ENCODE measurements at regions not wholly inside any gene's neighbourhood (a gene's known extent, or its start where the extent isn't known, plus 50 kb on each side); places are given as distances from the start of the nearest gene placed in this dataset.

DNA sequence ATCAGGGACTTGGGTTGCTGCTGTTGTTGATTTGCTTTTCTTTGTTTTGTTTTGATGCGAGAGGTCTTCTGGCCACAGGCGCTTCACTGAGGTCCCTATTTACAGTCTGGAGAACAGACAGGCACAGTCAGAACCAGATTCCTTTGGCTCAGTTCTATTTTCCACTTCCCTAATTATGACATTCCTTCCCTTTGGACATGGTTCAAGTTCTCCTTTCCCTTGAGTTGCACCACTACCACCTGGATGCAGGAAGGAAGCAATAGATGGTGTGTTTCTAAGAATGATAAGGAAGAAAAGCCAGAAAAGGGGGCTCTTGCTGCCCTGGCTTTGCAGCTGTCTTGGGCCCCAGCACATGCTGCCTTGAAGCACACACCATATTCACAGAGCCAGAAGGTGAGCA lies 160.6 kb downstream of the MAF start:
- no peak overlapping the region for H3K9ac ChIP-seq (ENCODE audit: low read depth, low read length)
- peaks cover 3% of the 10 kb centered on the region for H3K4me1 ChIP-seq (ENCODE audit: control insufficient read depth, insufficient read depth, low read length)
- H3K4me3 ChIP-seq (ENCODE audit: low read depth, low read length): no peak overlapping the region
- H3K36me3 ChIP-seq (ENCODE audit: control insufficient read depth, insufficient read depth, low read length): no peaks in the 10 kb centered on the region
- no peaks in the 10 kb centered on the region for H3K9me3 ChIP-seq (ENCODE audit: control insufficient read depth, insufficient read depth, low read length)
- H3K27me3 ChIP-seq (ENCODE audit: control insufficient read depth, insufficient read depth, low read length): no peaks in the 10 kb centered on the region

DNA sequence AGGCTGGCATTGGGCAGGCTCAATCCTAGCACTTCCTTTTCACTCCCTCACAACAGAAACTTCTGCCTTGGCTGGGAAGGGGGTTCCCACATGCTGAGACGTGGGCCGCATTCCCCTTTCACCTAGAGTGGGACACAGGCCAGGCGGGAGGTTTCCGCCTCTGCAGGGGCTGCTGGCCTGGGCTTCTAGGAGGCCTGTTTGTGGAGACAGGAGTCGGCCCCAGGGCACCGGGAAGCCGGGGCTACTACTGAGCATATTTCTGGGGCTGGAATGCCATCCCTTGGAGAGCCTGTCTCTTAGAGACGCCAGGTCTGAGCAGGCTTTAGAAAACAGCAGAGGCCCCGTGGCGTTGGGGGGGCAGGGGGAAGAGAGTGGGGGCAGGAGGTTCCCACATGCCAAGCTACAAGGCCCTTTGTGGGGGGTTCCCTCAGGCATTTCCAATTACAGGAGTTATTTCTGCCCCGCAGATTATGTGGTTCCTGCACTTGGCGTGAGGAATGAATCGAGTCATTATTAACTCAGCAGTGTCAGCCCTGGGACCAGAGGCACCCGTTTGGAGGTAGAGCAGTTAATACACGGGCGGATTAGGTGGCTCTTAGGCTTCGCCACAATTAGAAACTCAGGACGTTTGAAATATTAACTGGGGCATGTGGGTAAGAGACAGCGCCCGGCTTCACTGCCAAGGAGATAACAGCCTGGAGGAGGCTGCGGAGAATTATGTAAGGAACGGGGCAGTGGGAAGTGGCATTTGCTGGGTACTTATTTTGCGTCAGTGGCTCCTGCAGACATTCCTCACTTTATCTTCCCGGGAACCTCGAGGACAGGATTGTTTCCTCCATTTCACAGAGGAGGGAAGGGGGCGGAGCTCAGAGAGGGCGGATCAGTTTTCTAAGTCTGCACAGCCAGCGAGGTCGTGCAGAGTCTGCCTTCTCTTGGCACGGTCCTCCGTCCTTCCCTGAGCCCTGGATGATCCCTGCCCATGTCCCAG lies 162.5 kb downstream of the MAF start:
- Histone ChIP-seq H3K4me3 (ENCODE audit: low read depth, low read length) (no peak overlapping the region), H3K9me3 (ENCODE audit: control insufficient read depth, insufficient read depth, low read length) (no peaks in the 10 kb centered on the region), H3K9ac (ENCODE audit: low read depth, low read length) (no peak overlapping the region), H3K36me3 (ENCODE audit: control insufficient read depth, insufficient read depth, low read length) (no peaks in the 10 kb centered on the region), H3K4me1 (ENCODE audit: control insufficient read depth, insufficient read depth, low read length) (peaks cover 3% of the 10 kb centered on the region), H3K27me3 (ENCODE audit: control insufficient read depth, insufficient read depth, low read length) (no peaks in the 10 kb centered on the region)

DNA sequence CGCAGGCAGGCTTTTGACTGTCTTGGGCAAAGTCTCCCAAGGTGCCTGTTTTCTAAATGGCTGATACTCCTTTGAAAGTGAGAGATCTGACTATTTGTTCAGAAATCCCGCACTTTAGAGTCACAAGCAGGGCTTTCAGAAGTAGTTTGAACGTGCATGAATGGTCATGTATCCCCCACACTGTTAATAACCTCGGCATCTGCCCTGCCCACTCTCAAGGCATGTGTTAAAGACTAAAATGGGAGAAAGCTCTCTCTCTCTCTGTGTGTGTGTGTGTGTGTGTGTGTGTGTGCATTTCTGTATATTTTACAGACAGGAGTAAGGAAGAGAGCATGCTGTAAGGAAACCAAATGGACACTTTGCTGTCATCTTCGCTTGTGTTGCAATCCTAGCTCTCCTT lies 163.7 kb downstream of the MAF start:
- Histone ChIP-seq H3K4me3 (ENCODE audit: low read depth, low read length) (no peak overlapping the region), H3K9ac (ENCODE audit: low read depth, low read length) (no peak overlapping the region), H3K36me3 (ENCODE audit: control insufficient read depth, insufficient read depth, low read length) (no peaks in the 10 kb centered on the region), H3K27me3 (ENCODE audit: control insufficient read depth, insufficient read depth, low read length) (no peaks in the 10 kb centered on the region), H3K9me3 (ENCODE audit: control insufficient read depth, insufficient read depth, low read length) (no peaks in the 10 kb centered on the region), H3K4me1 (ENCODE audit: control insufficient read depth, insufficient read depth, low read length) (peaks cover 3% of the 10 kb centered on the region)

DNA sequence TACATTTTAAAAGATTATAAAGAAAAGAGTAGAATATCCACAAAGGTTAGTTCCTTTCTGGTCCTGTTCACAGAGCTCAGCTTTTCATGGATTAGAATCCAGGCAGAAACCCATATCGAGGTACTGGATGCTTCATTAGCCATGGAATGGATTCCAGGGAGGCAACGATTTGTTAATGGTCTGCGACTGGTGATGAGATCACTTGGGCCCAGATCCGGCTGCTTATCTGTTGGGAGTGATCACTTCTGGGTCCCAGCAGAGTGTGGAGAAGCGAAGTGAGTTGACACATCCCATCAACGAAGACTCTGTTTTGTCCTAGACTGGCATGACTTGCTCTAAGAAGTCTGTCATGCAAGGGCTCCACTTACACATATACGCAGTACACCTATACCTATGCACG lies 165.8 kb downstream of the MAF start:
- no peaks in the 10 kb centered on the region for H3K27me3 ChIP-seq (ENCODE audit: control insufficient read depth, insufficient read depth, low read length)
- H3K36me3 ChIP-seq (ENCODE audit: control insufficient read depth, insufficient read depth, low read length): no peaks in the 10 kb centered on the region

DNA sequence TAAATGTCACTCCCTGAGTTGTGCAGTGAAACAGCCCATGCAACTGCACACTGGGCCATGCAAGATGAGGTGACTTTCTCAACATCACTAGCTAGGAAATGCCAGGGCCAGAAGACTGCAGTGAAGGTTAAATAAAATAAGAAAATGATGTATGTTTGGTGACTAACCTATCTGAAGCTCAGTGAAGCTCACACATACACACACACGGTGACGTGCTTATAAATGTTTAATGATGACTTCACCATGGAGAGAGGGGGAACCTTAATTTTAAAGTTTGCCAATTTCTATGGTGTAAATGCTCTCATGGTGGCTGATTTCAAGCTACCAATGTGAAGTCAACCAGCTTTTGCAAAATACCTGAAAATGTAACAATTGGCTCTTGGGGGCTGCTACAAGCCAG lies 166.4 kb downstream of the MAF start:
- H3K4me3 ChIP-seq (ENCODE audit: low read depth, low read length): no peak overlapping the region
- no peak overlapping the region for H3K9ac ChIP-seq (ENCODE audit: low read depth, low read length)
- no peaks in the 10 kb centered on the region for H3K36me3 ChIP-seq (ENCODE audit: control insufficient read depth, insufficient read depth, low read length)
- no peaks in the 10 kb centered on the region for H3K9me3 ChIP-seq (ENCODE audit: control insufficient read depth, insufficient read depth, low read length)
- no peaks in the 10 kb centered on the region for H3K27me3 ChIP-seq (ENCODE audit: control insufficient read depth, insufficient read depth, low read length)
- H3K4me1 ChIP-seq (ENCODE audit: control insufficient read depth, insufficient read depth, low read length): peaks cover 3% of the 10 kb centered on the region

More for the DNA sequence above, 165.8 kb downstream of the MAF start:
- no peak overlapping the region for H3K4me3 ChIP-seq (ENCODE audit: low read depth, low read length)
- H3K9ac ChIP-seq (ENCODE audit: low read depth, low read length): no peak overlapping the region
- no peaks in the 10 kb centered on the region for H3K9me3 ChIP-seq (ENCODE audit: control insufficient read depth, insufficient read depth, low read length)
- peaks cover 3% of the 10 kb centered on the region for H3K4me1 ChIP-seq (ENCODE audit: control insufficient read depth, insufficient read depth, low read length)

DNA sequence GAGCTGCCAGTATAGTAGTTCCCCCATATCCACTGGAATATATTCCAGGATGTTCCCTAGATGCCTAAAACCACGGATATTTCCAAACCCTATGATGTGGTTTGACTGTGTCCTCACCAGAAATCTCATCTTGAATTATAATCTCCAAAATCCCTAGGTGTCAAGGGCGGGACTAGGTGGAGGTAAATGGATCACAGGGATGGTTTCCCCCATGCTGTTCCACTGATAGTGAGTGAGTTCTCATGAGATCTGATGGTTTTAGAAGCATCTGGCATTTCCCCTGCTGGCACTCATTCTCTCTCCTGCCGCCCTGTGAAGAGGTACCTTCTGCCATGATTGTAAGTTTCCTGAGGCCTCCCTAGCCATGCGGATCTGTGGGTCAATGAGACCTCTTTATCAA lies 168.6 kb downstream of the MAF start:
- H3K4me3 ChIP-seq (ENCODE audit: low read depth, low read length): no peak overlapping the region
- H3K9ac ChIP-seq (ENCODE audit: low read depth, low read length): no peak overlapping the region
- no peaks in the 10 kb centered on the region for H3K36me3 ChIP-seq (ENCODE audit: control insufficient read depth, insufficient read depth, low read length)
- no peaks in the 10 kb centered on the region for H3K27me3 ChIP-seq (ENCODE audit: control insufficient read depth, insufficient read depth, low read length)
- H3K9me3 ChIP-seq (ENCODE audit: control insufficient read depth, insufficient read depth, low read length): no peaks in the 10 kb centered on the region
- H3K4me1 ChIP-seq (ENCODE audit: control insufficient read depth, insufficient read depth, low read length): no peaks in the 10 kb centered on the region

DNA sequence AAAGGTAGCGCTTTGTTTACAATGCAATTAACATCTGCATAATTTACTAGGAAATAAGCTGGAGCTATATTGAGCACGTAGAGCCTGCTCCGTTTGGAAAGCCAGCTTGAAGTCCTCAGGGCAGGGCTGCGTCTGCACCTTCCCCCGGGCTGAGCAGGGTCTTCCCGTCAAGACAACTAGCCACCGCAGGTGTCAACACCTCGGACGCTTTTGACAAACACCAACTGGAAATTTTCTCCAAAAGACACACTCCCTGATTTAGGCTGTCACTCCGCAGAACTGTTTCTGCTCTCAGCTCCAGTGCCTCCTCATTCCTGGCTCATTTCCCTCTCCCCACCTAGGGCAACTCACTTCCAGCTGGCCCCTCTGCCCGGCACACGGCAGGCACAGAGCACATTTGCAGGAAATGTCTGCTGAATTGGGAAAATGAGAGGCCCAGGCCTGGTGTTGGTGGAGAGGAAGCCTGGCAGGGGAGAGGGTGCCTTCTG lies 170.3 kb downstream of the MAF start:
- no peak overlapping the region for H3K9ac ChIP-seq (ENCODE audit: low read depth, low read length)
- no peak overlapping the region for H3K4me3 ChIP-seq (ENCODE audit: low read depth, low read length)
- no peaks in the 10 kb centered on the region for H3K4me1 ChIP-seq (ENCODE audit: control insufficient read depth, insufficient read depth, low read length)
- H3K36me3 ChIP-seq (ENCODE audit: control insufficient read depth, insufficient read depth, low read length): no peaks in the 10 kb centered on the region
- H3K9me3 ChIP-seq (ENCODE audit: control insufficient read depth, insufficient read depth, low read length): no peaks in the 10 kb centered on the region
- no peaks in the 10 kb centered on the region for H3K27me3 ChIP-seq (ENCODE audit: control insufficient read depth, insufficient read depth, low read length)

DNA sequence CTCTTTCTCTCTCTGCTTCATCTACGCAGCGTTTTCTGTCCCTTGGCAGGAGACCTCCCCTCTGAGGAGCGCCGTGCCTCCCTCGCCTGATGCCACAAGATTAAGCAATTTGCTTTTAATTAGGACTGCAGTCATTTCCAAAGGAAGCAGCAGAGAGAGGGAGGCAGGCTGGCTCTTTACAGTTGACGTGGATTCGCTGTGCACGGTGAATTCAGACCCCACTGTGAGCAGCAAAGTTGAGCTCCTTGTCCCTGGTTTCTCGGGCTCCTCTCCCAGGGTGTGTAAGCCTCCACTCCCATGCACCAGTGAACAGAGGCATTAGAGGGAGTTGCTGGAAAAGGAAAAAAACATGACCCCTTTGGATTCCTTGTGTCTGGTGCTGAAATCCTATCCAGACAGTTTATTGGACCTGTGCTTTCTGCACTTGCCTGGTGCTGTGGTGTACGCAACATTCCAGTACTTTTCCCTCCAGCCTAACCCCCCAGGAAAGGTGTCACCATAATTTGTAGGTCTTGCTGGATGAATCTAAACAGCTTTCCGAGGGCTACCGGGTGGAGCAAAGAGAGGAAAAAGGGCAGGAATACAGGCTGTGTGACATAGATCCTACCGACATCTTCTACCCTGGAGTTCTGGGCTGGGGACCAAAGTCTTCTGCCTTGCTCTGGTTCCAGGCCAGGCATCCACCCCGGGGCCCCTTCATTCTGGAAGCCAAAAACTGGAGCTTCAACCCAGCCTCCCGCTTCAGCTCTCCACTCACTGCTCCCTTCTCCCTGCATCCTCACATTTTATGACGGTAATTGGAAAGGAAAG lies 171.0 kb downstream of the MAF start:
- no peaks in the 10 kb centered on the region for H3K4me1 ChIP-seq (ENCODE audit: control insufficient read depth, insufficient read depth, low read length)
- no peaks in the 10 kb centered on the region for H3K9me3 ChIP-seq (ENCODE audit: control insufficient read depth, insufficient read depth, low read length)
- no peak overlapping the region for H3K4me3 ChIP-seq (ENCODE audit: low read depth, low read length)
- no peaks in the 10 kb centered on the region for H3K36me3 ChIP-seq (ENCODE audit: control insufficient read depth, insufficient read depth, low read length)
- no peaks in the 10 kb centered on the region for H3K27me3 ChIP-seq (ENCODE audit: control insufficient read depth, insufficient read depth, low read length)
- H3K9ac ChIP-seq (ENCODE audit: low read depth, low read length): no peak overlapping the region

DNA sequence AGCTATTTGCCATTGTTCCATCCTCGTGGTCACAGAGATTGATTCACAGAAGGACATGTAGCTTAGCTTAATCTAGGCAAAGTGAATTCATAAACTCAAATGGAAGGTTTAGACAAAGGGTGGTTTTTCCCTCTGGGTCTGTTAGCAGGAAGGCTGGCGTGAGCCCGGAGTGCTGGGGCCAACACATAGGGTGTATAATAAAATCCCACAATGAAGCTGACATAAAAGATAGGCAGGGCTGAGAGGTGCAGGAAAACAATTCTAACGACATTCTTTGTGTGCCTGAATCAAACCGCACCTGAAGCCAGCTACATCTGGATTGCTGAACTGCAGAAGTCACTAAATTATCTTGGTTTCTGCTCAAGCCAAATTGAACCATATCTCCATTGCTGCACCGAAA lies 173.9 kb downstream of the MAF start:
- Histone ChIP-seq H3K9ac (ENCODE audit: low read depth, low read length) (no peak overlapping the region), H3K27me3 (ENCODE audit: control insufficient read depth, insufficient read depth, low read length) (no peaks in the 10 kb centered on the region), H3K4me1 (ENCODE audit: control insufficient read depth, insufficient read depth, low read length) (no peaks in the 10 kb centered on the region), H3K4me3 (ENCODE audit: low read depth, low read length) (no peak overlapping the region), H3K9me3 (ENCODE audit: control insufficient read depth, insufficient read depth, low read length) (no peaks in the 10 kb centered on the region), H3K36me3 (ENCODE audit: control insufficient read depth, insufficient read depth, low read length) (no peaks in the 10 kb centered on the region)

DNA sequence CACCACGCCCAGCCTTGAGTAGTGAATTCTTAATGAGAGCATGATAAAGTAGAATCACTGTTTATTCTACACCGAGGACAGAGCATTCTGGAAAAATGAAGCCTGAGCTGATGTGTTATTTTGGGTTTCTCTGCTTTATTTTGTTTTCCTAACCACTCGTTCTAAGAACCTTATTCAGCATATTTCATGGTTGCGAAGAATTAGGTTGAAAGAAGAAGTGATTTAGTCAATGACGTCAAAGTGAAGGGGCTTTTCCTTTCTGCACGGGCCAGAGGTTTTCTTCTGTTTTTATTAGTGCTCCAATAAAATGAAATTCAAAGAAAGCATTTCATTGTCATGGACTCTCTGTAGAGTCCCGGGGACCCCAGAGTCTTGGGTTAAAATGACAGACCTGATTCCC lies 178.5 kb downstream of the MAF start:
- no peaks in the 10 kb centered on the region for H3K27me3 ChIP-seq (ENCODE audit: control insufficient read depth, insufficient read depth, low read length)
- H3K4me3 ChIP-seq (ENCODE audit: low read depth, low read length): no peak overlapping the region
- H3K4me1 ChIP-seq (ENCODE audit: control insufficient read depth, insufficient read depth, low read length): no peaks in the 10 kb centered on the region
- H3K9me3 ChIP-seq (ENCODE audit: control insufficient read depth, insufficient read depth, low read length): no peaks in the 10 kb centered on the region
- H3K36me3 ChIP-seq (ENCODE audit: control insufficient read depth, insufficient read depth, low read length): no peaks in the 10 kb centered on the region
- H3K9ac ChIP-seq (ENCODE audit: low read depth, low read length): no peak overlapping the region

DNA sequence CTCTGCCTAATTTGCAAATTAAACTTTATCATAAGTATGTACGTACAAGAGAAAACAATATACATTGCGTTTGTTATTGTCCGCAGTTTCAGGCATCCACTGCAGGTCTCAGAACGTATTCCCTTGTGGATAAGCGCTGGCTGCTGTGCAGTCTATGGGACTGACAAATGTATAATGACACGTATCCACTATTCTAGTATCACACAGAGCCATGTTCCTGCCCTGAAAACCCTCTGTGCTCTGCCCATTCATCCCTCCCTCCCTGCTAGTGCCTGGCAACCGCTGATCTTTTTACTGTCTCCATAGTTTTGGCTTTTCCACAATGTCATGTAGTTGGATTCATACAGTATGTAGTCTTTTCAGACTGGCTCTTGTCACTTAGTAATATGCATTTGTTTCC lies 179.4 kb downstream of the MAF start:
- Histone ChIP-seq H3K4me3 (ENCODE audit: low read depth, low read length) (no peak overlapping the region), H3K27me3 (ENCODE audit: control insufficient read depth, insufficient read depth, low read length) (no peaks in the 10 kb centered on the region), H3K36me3 (ENCODE audit: control insufficient read depth, insufficient read depth, low read length) (no peaks in the 10 kb centered on the region), H3K9ac (ENCODE audit: low read depth, low read length) (no peak overlapping the region), H3K4me1 (ENCODE audit: control insufficient read depth, insufficient read depth, low read length) (peaks cover under 1% of the 10 kb centered on the region), H3K9me3 (ENCODE audit: control insufficient read depth, insufficient read depth, low read length) (no peaks in the 10 kb centered on the region)

Measured in iPS-15b (cell line).